ENCODE measurements at regions not wholly inside any gene's neighbourhood (a gene's known extent, or its start where the extent isn't known, plus 50 kb on each side); places are given as distances from the start of the nearest gene placed in this dataset.

GRCh38 chr1:195617106-195617505 is 991.1 kb downstream of the KCNT2 start:
- no peak for DNase-seq

- DNase-seq = no peak
Measured at GRCh38 chr1:195608883-195609282, 999.4 kb downstream of the KCNT2 start.

GRCh38 chr1:195606483-195606882 is 1001.8 kb downstream of the KCNT2 start:
- no peak for DNase-seq

- no peak for DNase-seq
Measured at GRCh38 chr1:195604287-195604686, 1004.0 kb downstream of the KCNT2 start.

- no peak for DNase-seq
Measured at GRCh38 chr1:195597891-195598290, 1010.3 kb downstream of the KCNT2 start.

GRCh38 chr1:195594773-195595172 is 1013.5 kb downstream of the KCNT2 start:
- no peak for DNase-seq

- no peak for DNase-seq
Measured at GRCh38 chr1:195594322-195594721, 1013.9 kb downstream of the KCNT2 start.

GRCh38 chr1:195591917-195592672 is 1016.1 kb downstream of the KCNT2 start:
- DNase-seq = no peak

- DNase-seq = no peak
Measured at GRCh38 chr1:195590649-195591048, 1017.6 kb downstream of the KCNT2 start.

GRCh38 chr1:195584870-195585624 is 1023.2 kb downstream of the KCNT2 start:
- DNase-seq = no peak

- DNase-seq = no peak
Measured at GRCh38 chr1:195580988-195581387, 1027.3 kb downstream of the KCNT2 start.

GRCh38 chr1:195577748-195578147 is 1030.5 kb downstream of the KCNT2 start:
- DNase-seq = no peak

GRCh38 chr1:195576641-195577040 is 1031.6 kb downstream of the KCNT2 start:
- DNase-seq = no peak

- no peak for DNase-seq
Measured at GRCh38 chr1:195574511-195574910, 1033.7 kb downstream of the KCNT2 start.

GRCh38 chr1:195569934-195570333 is 1038.3 kb downstream of the KCNT2 start:
- DNase-seq = no peak

- no peak for DNase-seq
Measured at GRCh38 chr1:195568389-195568788, 1039.9 kb downstream of the KCNT2 start.

GRCh38 chr1:195562074-195562473 is 1046.2 kb downstream of the KCNT2 start:
- DNase-seq = no peak

GRCh38 chr1:195550071-195550862 is 1058.0 kb downstream of the KCNT2 start:
- no peak for DNase-seq

- DNase-seq = no peak
Measured at GRCh38 chr1:195530961-195531360, 1077.3 kb downstream of the KCNT2 start.

- DNase-seq = no peak
Measured at GRCh38 chr1:195529881-195530280, 1078.4 kb downstream of the KCNT2 start.

GRCh38 chr1:195520757-195521156 is 1087.5 kb downstream of the KCNT2 start:
- no peak for DNase-seq

- DNase-seq = no peak
Measured at GRCh38 chr1:195516036-195516435, 1092.2 kb downstream of the KCNT2 start.

- no peak for DNase-seq
Measured at GRCh38 chr1:195511501-195511900, 1096.7 kb downstream of the KCNT2 start.

GRCh38 chr1:195501118-195501517 is 1107.1 kb downstream of the KCNT2 start:
- DNase-seq = no peak
